ENCODE measurements at regions not wholly inside any gene's neighbourhood (a gene's known extent, or its start where the extent isn't known, plus 50 kb on each side); places are given as distances from the start of the nearest gene placed in this dataset.

GRCh38 chr1:25111706-25112105 is 120.6 kb downstream of the SYF2 start:
- TF ChIP-seq, protein P1, sequence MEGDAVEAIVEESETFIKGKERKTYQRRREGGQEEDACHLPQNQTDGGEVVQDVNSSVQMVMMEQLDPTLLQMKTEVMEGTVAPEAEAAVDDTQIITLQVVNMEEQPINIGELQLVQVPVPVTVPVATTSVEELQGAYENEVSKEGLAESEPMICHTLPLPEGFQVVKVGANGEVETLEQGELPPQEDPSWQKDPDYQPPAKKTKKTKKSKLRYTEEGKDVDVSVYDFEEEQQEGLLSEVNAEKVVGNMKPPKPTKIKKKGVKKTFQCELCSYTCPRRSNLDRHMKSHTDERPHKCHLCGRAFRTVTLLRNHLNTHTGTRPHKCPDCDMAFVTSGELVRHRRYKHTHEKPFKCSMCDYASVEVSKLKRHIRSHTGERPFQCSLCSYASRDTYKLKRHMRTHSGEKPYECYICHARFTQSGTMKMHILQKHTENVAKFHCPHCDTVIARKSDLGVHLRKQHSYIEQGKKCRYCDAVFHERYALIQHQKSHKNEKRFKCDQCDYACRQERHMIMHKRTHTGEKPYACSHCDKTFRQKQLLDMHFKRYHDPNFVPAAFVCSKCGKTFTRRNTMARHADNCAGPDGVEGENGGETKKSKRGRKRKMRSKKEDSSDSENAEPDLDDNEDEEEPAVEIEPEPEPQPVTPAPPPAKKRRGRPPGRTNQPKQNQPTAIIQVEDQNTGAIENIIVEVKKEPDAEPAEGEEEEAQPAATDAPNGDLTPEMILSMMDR (IDR thresholded peaks at IDR 0.05; ENCODE audit: poor library complexity, severe bottlenecking) = no peak
- TF ChIP-seq RAD21 (conservative IDR thresholded peaks at IDR 0.05) (no peak), EZH2 (IDR thresholded peaks at IDR 0.05; ENCODE audit: borderline replicate concordance, insufficient read depth, low read length, poor library complexity, severe bottlenecking) (no peak), POLR2AphosphoS5 (IDR thresholded peaks at IDR 0.05) (no peak), MXI1 (conservative IDR thresholded peaks at IDR 0.05; ENCODE audit: poor library complexity, severe bottlenecking) (no peak), EP300 (conservative IDR thresholded peaks at IDR 0.05; ENCODE audit: poor library complexity, severe bottlenecking) (no peak)
